ENCODE measurements at regions not wholly inside any gene's neighbourhood (a gene's known extent, or its start where the extent isn't known, plus 50 kb on each side); places are given as distances from the start of the nearest gene placed in this dataset.

GRCh38 chr2:125857971-125858794 is 797.8 kb upstream of the GYPC start:
- H3K4me1 ChIP-seq (ENCODE audit: control insufficient read depth in 4 of 4, insufficient read depth in 4 of 4, low read length in 3 of 4): no peaks in the 10 kb centered on the region
- H3K4me3 ChIP-seq (ENCODE audit: low read depth in 1 of 3, low read length in 3 of 3): no peak overlapping the region
- TF ChIP-seq CTCF (IDR thresholded peaks at IDR 0.05; ENCODE audit: low read depth, low read length, missing input control) (no peak), ATF3 (IDR thresholded peaks at IDR 0.05) (no peak), TAF1 (conservative IDR thresholded peaks at IDR 0.05) (no peak), MAX (IDR thresholded peaks at IDR 0.05) (no peak), RAD21 (IDR thresholded peaks at IDR 0.05) (no peak), FOXA2 (IDR thresholded peaks at IDR 0.05) (no peak), HNF4A (conservative IDR thresholded peaks at IDR 0.05) (no peak), ZBTB33 (IDR thresholded peaks at IDR 0.05) (no peak)
- DNase-seq (ENCODE audit: low spot score): no peak
- no peak overlapping the region for H3K9ac ChIP-seq (ENCODE audit: low read depth in 1 of 2, low read length in 2 of 2)
- H3K9me3 ChIP-seq (ENCODE audit: control insufficient read depth in 4 of 4, low read length in 3 of 4): no peaks in the 10 kb centered on the region
- no peaks in the 10 kb centered on the region for H3K27me3 ChIP-seq (ENCODE audit: control insufficient read depth in 4 of 4, insufficient read depth in 4 of 4, low read length in 3 of 4)
- H3K27ac ChIP-seq (ENCODE audit: low read depth in 1 of 2, low read length in 2 of 2): no peak overlapping the region
- H3K36me3 ChIP-seq (ENCODE audit: control insufficient read depth in 4 of 4, insufficient read depth in 3 of 4, low read depth in 1 of 4, low read length in 3 of 4): no peaks in the 10 kb centered on the region
- 79% methylated on average over 8 of the region's 8 CpGs for WGBS

GRCh38 chr2:125861461-125861860 is 794.5 kb upstream of the GYPC start:
- DNase-seq (ENCODE audit: low spot score): no peak
- Histone ChIP-seq H3K4me3 (ENCODE audit: low read depth in 1 of 3, low read length in 3 of 3) (no peak overlapping the region), H3K36me3 (ENCODE audit: control insufficient read depth in 4 of 4, insufficient read depth in 3 of 4, low read depth in 1 of 4, low read length in 3 of 4) (no peaks in the 10 kb centered on the region), H3K9me3 (ENCODE audit: control insufficient read depth in 4 of 4, low read length in 3 of 4) (no peaks in the 10 kb centered on the region), H3K9ac (ENCODE audit: low read depth in 1 of 2, low read length in 2 of 2) (no peak overlapping the region), H3K4me1 (ENCODE audit: control insufficient read depth in 4 of 4, insufficient read depth in 4 of 4, low read length in 3 of 4) (no peaks in the 10 kb centered on the region), H3K27me3 (ENCODE audit: control insufficient read depth in 4 of 4, insufficient read depth in 4 of 4, low read length in 3 of 4) (no peaks in the 10 kb centered on the region), H3K27ac (ENCODE audit: low read depth in 1 of 2, low read length in 2 of 2) (no peak overlapping the region)
- no peak for TF ChIP-seq RXRA (IDR thresholded peaks at IDR 0.05)
- TF ChIP-seq EGR1 (IDR thresholded peaks at IDR 0.05; ENCODE audit: low read depth in 2 of 2): no peak
- no peak for TF ChIP-seq YY1 (IDR thresholded peaks at IDR 0.05)
- no peak for TF ChIP-seq JUND (IDR thresholded peaks at IDR 0.05)
- no peak for TF ChIP-seq RAD21 (IDR thresholded peaks at IDR 0.05)
- TF ChIP-seq ZBTB33 (IDR thresholded peaks at IDR 0.05): no peak
- no peak for TF ChIP-seq HNF4A (conservative IDR thresholded peaks at IDR 0.05)
- TF ChIP-seq HNF4G (IDR thresholded peaks at IDR 0.05): no peak
- no peak for TF ChIP-seq REST (IDR thresholded peaks at IDR 0.05)
- TF ChIP-seq SP1 (IDR thresholded peaks at IDR 0.05): no peak
- no peak for TF ChIP-seq CTCF (IDR thresholded peaks at IDR 0.05; ENCODE audit: low read depth, low read length, missing input control)
- no peak for TF ChIP-seq GABPA (IDR thresholded peaks at IDR 0.05 in 1 of 2, conservative IDR thresholded peaks at IDR 0.05 in 1 of 2)
- TF ChIP-seq TAF1 (conservative IDR thresholded peaks at IDR 0.05): no peak
- no peak for TF ChIP-seq MAX (IDR thresholded peaks at IDR 0.05)
- TF ChIP-seq FOXA2 (IDR thresholded peaks at IDR 0.05): no peak
- TF ChIP-seq ATF3 (IDR thresholded peaks at IDR 0.05): no peak
- no peak for TF ChIP-seq FOXA1 (IDR thresholded peaks at IDR 0.05)
- WGBS: 67% methylated on average over 1 of the region's 1 CpG
